GM18909 (cell line): ENCODE measurements at regions not wholly inside any gene's neighbourhood (a gene's known extent, or its start where the extent isn't known, plus 50 kb on each side); places are given as distances from the start of the nearest gene placed in this dataset.

Source experiments
- ATAC-seq: cut with Tn5 transposase; IDR thresholded peaks from one replicate; pipeline ENCODE4 v1.9.1; 2021; ENCODE audit warnings: mild to moderate bottlenecking; ENCODE audit not compliant: unreplicated experiment, poor library complexity

DNA sequence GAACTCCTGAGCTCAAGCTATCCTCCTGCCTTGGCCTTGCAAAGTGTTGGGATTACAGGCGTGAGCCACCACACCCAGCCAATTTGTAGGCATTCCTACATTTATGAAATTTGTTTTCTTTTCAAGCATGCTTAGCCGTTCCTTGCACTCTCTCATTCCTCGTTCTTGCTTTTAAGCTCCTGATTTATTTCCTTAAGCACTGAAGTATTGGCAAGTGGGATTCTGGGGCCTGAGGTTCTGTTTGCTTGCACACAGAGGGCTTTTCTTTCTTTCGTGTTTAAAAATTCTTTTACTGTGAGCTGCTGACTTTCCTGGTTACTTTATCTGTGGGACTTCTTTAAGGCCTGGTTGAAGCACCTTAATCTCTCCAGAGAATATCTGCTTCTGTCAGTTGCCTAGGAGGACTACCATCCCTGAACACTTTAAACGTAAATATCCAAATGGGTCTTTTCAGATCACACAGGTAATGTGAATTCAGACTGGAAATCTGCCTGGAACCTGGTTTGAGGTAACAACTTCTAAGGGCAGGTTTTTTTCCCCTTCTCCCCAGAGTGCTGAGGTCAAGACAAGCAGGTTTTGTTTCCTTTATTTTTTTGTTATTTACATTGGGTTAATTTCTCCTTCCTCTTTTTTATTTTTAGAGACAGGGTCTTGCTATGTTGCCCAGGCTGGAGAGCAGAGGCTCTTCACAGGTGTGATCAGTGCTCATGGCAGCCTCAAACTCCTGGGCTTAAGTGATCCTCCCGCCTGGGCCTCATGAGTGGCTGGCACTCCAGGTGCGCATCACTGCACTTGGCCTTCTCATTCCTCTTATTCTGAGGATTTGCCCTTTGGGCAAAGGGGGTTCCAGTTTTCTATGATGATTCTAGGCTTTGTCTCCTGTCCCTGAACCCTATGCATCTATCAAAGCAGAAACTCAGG is 102.9 kb downstream of the PFKFB3 start:
- no peak for ATAC-seq

DNA sequence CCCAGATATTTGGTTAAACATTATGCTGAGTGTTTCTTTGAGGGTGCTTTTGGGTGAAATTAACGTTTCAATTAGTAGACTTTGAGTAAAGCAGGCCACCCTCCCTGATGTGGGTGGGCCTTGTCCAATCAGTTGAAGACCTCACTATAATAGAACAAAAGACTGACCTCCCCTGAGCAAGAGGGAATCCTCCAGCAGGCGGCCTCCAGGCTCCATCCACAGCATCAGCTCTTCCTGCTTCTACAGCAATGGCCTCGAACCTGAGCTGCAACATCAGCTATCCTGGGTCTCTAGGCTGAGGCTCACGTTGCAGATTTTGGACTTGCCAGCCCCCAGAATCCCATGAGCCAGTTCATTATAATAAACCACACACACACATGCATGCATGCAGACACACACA is 104.2 kb downstream of the PFKFB3 start:
- no peak for ATAC-seq

DNA sequence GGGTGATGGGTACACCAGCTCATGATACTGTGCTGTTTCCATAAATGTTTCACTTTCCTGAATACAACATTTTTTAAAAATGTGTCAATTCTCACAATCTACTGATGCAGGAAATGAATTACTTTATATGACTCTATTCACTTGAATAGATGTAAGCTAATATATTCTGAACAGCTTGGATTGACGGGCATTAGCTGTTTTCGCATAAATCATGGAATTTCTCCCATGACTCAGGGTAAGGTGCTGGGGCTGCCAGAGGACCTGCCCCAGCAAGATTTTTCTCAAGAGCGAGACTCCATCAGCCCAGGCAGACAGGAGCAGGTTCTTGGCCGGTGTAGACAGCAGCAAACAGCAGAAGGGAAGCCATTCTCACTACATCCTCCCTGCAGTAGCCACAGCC is 107.1 kb downstream of the PFKFB3 start:
- no peak for ATAC-seq

DNA sequence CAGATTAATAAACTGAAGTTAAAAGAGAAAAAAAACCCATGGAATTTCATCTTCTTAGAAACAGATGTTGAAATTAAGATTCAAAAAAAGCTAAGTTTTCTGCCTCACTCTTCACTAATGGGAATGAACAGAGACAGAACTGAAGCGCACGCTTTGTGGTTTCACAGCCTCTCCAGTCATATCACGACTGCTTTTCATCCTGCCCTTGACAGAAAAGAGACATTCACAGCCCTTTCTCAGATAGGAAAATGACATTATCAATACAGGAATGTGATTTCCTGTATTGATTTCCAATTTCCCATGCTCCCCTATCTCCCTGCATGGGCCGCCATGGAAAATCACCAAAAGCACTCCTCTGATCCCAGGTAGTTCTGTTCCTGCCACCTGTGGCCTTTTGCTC is 108.2 kb downstream of the PFKFB3 start:
- no peak for ATAC-seq

DNA sequence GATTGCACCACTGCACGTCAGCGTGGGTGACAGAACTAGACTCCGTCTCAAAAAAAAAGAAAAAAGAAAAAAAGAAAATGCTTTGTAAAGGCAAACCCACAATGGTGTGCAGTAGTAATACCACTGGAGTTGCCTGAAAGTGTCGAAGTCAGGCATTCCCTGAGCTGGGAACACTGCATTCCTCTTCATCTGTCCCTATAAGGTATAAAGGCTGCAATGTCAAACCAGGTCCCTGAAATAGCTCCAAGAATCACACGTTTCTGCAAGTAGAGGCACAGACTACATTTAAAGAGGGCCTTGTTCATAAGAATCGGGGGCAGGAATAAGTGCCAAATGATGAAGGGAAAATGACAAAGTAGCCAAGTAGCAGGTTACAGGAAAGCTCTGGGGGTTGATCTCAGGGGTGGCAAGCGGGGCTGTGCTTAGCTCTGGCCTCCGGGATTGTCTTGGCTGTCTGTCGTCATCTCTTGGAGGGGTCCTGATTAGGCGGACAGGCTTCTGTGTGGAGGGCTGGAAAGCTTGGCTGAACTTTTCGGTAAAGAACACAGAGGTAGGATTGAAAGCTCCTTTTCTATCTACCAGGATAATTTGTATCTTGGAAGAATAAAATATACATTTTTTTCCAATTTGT is 109.1 kb downstream of the PFKFB3 start:
- ATAC-seq: no peak

DNA sequence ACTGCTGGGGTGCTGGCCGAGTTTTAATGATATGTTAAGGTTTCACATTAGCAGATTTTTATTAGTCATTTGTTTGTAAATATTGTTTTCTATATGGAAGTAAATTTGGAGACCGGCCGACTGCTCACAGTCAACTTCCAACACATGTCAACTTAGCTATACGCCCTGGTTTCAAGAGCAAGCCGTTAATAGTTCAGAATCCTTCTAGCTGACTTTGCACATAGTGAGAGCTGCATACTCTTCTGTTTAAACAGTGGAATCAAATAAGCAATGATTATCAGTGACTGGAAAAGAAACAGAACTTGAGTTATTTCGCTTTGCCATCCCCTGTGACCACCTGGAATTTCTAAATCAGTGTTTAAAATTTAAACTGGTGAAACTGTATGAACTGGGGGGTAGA is 109.9 kb downstream of the PFKFB3 start:
- ATAC-seq: no peak

DNA sequence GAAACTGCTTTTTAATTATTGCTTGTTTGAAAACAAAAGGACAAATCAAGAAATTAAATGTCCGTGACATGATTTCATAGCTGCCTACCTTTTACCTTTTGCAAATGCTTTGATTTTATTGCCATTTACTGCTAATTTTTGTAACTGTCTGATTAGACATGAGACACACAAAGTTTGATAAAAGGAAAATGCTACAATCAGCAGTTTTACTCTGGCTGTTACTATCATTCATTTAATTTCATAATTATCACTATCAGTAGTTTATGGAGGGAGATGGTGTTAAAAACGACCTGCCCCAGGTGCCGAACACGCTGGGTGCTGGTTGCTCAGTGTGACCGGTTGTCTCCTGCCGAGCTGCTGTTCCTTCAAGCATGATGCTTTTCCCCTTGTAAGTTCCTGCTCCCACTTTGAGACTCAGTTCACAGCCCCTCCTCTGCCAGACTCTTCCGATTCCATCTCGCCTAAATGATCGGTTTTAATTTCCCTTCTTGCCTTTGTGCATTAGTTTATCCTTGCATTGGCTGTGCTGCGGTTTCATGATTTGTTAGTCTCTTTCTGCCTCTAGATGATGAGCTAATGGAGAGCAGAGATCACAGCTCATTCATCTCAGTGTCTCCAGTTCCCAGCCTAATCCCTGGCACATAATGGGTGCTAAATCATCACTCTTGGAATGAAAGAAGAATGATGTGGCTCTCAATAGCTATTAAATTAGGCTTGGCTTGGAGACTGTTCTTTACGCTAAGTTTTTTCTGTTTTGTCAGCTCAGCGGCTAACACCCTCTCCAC is 110.6 kb downstream of the PFKFB3 start:
- no peak for ATAC-seq

DNA sequence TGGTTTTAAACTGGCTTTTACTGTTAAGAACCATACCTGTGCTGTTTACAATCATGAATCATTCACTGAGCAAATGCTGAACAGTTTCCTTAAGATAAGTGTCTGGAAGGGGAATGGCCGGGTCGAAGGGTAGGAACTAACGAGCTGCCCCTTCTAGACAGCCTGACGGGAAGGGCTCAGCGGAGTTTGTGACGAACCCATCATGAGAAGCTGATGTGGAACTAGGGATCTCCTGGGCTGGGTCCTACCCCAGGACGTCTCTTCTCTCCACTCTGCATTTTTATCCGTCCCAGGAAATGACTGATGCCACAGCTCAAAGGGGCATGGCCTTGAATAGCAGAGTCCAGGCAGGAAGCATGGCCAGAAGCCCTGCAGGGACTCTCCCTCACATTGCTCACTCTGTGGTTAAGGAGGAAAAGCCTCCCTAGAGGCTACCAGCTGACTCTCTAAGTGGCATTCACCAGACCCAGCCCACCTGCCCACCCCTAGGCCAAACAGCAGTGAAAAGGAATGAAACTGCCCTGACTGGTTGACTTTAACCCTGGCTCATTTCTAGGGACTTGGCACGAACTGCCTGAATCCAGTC is 112.0 kb downstream of the PFKFB3 start:
- no peak for ATAC-seq

DNA sequence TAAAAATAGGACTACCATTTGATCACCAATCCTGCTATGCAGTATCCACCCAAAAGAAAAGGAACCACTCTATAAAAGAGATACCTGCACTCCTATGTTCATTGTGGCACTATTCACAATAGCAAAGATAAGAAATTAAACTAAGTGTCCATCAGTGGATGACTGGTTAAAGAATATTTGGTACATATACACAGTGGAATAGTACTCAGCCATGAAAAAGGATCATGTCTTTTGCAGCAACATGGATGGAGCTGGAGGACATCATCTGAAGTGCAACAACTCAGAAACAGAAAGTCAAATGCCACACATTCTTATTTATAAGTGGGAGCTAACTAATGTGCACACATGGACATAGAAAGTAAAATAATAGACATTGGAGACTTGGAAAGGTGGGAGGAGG is 116.4 kb downstream of the PFKFB3 start:
- no peak for ATAC-seq

DNA sequence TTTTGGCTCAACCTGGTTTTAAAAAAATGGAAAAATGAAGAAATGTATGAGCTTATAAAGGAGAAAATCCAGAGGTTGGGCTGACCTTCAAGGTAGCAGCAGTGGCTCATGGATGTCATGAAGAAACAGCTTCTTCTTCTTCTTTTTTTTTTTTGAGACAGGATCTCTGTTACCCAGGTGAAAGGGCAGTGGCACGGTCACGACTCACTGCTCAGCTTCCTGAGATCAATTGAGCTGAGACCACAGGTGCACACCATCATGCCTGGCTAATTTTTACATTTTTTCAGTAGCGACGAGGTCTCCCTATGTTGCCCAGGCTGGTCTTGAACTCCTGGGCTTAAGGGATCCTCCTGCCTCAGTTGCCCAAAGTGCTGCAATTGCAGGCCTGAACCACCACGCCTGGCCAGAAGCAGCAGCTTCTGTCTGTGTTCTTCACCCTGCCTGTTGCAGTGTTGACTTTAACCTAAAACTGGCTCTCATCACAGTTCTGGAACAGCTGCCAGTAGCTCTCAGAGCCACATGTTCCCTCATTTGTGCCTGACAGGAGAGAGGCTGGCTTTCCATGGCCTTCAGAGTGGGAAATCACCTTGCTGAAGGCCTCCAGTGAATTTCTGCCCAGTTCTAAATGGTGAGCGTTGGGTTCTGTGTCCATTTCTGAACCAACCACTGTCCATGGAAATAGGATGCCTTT is 117.7 kb downstream of the PFKFB3 start:
- peak; percentile 80 for ATAC-seq

DNA sequence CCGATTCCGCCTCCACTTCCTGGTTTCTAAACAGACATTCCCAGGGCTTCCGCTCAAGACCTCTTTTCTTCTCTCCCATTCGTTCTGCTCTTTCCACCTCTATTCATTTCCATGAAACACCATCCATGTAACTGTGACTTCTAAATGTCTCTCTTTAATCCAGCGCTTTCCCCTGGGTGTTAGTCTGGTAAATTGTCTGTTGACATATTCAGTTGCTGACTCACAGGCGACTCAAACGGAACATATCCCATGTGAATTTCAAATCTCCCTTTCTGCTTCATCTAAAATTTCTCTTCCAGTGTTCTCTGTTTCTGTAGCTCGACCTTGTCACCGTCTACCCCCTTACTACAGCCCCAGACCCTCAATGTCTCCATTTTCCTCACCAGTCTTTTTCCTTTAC is 119.1 kb downstream of the PFKFB3 start:
- no peak for ATAC-seq

DNA sequence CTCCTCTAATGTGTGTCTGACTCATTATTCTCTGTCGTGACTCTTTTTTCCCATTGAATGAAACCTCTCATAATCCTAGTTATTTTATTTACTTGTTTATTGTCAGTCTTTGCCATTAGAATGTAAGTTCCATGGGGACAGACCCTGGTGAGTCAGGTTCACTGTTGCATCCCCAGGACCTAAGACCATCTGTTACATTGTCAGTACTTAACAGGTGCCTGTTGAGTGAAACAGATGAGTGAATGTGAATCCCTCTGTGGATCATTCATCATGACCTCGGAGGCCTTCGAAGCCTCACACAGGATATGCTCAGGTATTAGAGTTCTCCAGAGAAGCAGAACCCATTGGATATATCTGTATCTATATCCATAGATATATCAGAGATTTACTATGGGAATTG is 120.1 kb downstream of the PFKFB3 start:
- no peak for ATAC-seq

DNA sequence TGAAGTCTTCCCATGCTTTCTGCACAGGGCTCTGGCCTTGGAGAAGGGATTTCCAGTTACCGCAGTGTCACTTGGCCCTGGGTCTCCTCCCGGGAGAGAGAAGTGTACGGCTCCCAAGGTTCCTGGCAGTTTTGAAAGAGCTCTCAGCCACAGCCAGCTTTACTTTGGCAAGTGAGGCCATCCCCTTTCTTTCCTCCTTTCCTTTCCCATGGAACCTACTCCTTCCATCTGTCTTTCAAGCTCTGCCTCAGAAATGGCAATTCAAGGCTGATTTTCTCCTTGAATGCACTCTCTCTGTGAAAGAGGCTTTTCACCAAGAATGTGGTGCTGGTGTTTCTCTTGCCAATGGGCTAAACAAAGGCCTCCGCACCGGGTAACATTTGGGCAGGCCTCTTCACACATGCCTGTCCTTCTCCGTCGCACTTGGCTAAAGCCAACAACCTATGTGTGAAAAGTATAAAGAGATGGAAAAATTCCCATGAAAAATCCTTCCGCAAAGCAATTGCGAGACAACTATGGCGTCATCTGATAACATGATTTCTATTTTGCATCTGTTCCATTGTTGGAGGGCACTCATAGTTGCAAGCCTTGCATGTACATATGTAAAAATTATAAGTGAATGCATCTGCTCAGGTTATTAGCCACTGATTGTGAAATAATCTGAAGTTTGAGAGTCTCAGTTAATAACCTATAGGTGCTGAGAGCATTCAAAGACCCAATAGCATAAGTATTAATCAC is 125.4 kb downstream of the PFKFB3 start:
- no peak for ATAC-seq

DNA sequence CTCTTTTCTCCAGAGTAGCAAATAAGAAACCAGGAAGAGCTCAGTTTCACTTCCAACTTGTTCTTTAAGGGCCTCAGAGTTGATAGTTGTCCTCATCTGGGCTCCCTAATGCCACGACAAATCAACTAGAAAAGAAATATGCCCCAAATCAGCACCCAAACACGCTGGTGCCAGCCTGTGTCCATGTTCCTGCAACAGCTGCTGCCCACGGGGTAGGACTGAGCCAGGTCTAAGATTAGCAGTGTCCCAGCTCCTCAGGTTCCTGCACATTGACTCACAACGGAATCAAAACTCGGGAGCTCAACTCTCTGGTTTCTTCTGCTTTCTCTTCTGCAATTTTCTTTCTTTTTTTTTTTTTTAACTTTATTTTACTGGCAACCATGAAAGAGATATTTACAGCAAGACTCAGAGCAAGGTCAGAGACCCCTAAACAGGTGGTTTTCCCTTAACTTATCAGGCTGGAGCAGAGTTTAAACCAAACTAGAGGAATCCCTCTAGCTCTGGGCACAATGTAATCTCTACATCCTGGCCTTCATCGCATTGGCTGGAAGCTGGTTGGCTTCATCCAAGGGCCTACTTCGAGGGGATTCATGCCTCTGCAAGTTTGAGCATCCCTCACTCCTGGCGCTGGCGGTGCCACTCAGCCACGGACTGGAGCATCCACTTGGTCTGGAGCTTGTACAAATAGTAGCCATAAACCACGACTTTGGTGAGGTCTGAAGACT is 126.1 kb downstream of the PFKFB3 start:
- ATAC-seq: no peak

DNA sequence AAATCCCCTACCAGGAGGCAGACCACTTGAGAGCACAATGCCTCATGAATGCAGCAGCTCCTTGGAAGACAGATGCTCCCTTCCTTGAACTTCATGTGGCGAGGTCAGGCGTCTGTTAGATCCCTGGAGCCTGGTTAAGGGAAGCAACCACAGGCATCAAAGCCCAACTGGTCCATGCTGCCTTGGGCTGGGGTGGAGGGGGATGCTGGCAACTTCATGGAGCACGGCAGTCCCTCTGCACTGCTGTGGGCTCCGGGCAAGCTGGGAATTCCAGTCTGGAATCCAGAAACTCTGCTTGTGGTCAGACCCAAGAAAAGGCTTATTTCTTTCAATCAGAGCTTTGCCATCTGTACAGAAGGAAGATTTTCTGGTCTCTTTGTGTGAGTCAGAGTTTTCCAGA is 130.4 kb downstream of the PFKFB3 start:
- ATAC-seq: no peak

DNA sequence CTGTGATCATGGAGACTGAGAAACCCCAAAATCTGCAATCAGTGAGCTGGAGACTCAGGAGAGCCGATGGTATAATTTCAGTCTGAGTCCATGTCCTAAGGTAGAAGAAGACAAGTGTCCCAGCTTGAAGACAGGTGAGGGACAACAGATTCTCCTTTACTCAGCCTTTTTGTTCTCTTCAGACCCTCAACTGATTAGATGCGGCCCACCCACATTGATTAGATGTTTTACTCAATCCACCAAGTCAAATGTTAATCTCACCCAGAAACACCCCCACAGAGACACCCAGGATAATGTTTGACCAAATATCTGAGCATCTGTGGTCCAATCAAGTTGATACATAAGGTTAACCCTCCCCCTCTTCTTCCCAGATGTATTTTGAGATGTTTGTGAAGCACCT is 131.2 kb downstream of the PFKFB3 start:
- no peak for ATAC-seq

DNA sequence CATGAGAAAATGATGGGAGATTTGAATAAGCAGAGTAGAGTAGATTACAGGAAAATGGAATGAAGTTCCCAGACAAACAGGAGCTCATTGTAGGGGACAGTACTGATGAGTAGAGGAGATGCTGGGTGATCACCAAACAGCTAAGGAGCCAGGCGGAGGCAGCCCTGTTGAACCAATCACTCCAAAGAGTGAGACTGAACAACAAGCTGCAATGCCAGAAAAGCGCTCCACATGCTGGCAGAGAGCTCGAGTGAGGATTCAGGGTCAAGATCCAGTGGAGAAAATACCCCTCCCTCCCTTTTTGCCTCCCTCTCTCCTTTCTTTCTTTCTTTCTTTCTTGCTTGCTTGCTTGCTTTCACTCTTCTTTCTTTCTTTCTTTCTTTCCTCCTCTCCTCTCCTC is 133.3 kb downstream of the PFKFB3 start:
- no peak for ATAC-seq

DNA sequence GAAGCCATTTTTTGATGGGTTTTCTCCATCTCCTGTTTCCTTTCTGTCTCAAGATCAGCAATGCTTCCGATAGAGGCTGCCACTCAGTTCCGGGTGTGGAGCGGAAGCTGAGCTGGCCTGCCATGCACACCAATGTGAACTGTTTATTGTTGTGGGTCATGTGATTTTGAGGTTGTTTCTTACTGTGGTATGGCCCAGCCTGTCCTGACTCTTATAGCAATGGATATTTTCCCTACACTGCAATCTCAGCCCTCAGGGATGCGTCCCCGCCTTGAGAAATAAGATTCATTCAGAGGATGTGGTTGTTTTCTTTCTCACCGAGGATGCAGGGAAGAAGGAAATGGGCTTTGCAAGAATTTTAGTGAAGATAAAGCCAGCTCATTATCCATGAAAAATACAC is 134.7 kb downstream of the PFKFB3 start:
- ATAC-seq: no peak

DNA sequence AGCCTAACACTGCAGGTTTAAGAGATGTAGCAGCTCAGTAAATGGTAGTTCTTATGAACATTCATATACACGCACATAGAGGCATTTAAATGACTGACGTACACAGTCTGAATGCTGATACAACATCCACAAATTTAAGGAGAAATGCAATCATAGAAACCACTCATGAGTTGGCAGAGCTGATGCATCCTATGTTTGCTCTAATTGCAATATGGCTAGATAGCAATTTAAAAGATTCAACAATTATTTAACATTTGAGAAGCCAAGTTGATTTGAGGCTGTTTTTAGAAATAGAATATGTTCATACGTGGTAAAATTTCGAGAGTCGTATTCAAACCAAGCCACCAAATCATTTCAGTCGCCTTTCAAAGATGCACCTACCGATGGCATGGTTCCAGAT is 135.6 kb downstream of the PFKFB3 start:
- ATAC-seq: no peak
